ENCODE measurements at regions not wholly inside any gene's neighbourhood (a gene's known extent, or its start where the extent isn't known, plus 50 kb on each side); places are given as distances from the start of the nearest gene placed in this dataset.
"Not testable (repeated sequence)": the region's sequence is repeated elsewhere in the genome, so short reads cannot be mapped to it uniquely, and the experiment has no call there.

DNA sequence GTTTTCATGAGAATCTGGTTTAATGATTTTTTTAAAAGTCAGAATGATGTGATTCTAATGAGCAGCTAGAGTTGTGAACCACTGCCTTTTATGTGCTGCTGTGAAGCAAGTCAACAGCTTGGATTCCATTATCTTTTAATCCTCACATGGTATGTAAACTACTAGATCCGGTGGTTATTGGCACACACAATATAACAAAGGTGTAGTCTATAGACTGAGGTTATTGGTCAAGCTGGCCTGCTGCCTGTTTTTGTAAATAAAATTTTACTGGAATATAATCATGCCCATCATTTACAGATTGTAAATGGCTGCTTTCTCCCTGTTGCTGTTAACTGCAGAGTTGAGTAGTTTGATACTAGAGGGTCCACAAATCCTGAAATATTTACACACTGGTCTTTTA lies 103.1 kb downstream of the OTOL1 start:
- Histone ChIP-seq H3K4me3 (ENCODE audit: low read length in 2 of 2) (no peak overlapping the region), H3K27ac (ENCODE audit: low read depth in 2 of 2, low read length in 2 of 2) (no peak overlapping the region), H3K27me3 (ENCODE audit: control insufficient read depth in 2 of 2, insufficient read depth in 2 of 2, low read length in 2 of 2) (no peaks in the 10 kb centered on the region), H3K9ac (ENCODE audit: low read depth in 1 of 2, low read length in 2 of 2) (no peak overlapping the region), H3K4me1 (ENCODE audit: control insufficient read depth in 2 of 2, insufficient read depth in 2 of 2, low read length in 2 of 2) (no peaks in the 10 kb centered on the region), H3K9me3 (ENCODE audit: control insufficient read depth in 2 of 2, low read length in 2 of 2) (no peaks in the 10 kb centered on the region), H3K36me3 (ENCODE audit: control insufficient read depth in 2 of 2, insufficient read depth in 2 of 2, low read length in 2 of 2) (no peaks in the 10 kb centered on the region)

DNA sequence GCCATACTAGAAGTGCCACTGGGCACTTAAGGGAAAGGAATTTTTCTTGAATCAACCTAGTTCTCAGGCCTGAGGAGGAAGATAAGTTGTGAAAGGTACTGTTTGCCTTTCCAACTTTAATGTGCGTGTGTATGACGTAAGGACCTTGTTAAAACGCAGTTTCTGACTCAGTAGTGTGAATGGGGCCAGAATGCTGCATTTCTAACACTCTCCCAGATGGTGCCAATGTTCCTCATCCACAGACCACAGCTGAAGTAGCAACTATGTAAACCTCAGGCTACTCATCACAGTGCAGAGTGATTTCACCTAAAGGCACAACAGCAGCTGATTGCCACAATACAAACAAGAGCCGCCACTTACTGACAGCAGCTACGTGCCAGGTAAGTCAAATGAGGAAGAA lies 103.6 kb downstream of the OTOL1 start:
- Histone ChIP-seq H3K36me3 (ENCODE audit: control insufficient read depth in 2 of 2, insufficient read depth in 2 of 2, low read length in 2 of 2) (no peaks in the 10 kb centered on the region), H3K9ac (ENCODE audit: low read depth in 1 of 2, low read length in 2 of 2) (no peak overlapping the region), H3K27me3 (ENCODE audit: control insufficient read depth in 2 of 2, insufficient read depth in 2 of 2, low read length in 2 of 2) (no peaks in the 10 kb centered on the region), H3K27ac (ENCODE audit: low read depth in 2 of 2, low read length in 2 of 2) (no peak overlapping the region), H3K9me3 (ENCODE audit: control insufficient read depth in 2 of 2, low read length in 2 of 2) (no peaks in the 10 kb centered on the region), H3K4me1 (ENCODE audit: control insufficient read depth in 2 of 2, insufficient read depth in 2 of 2, low read length in 2 of 2) (no peaks in the 10 kb centered on the region), H3K4me3 (ENCODE audit: low read length in 2 of 2) (no peak overlapping the region)

DNA sequence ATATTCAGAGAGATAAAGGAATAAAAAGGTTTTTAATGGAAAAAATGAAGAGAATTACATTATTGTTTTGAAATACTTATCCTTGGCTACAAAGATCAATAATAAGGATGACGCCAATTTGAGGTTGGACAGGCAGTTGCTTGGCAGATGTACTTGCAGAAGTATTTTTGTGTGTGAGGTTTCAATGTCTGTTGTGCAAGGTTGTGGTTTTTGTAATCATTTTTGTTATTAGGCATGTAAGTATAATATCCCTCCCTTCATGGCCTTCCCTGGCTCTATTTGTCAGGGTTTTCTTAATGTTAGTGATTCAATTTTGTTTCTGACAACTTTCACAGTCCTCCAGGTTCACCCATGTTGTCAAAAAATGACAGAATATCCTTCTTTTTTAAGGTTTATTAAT lies 105.9 kb downstream of the OTOL1 start:
- Histone ChIP-seq H3K36me3 (ENCODE audit: control insufficient read depth in 2 of 2, insufficient read depth in 2 of 2, low read length in 2 of 2) (no peaks in the 10 kb centered on the region), H3K4me3 (ENCODE audit: low read length in 2 of 2) (no peak overlapping the region), H3K9ac (ENCODE audit: low read depth in 1 of 2, low read length in 2 of 2) (no peak overlapping the region), H3K27ac (ENCODE audit: low read depth in 2 of 2, low read length in 2 of 2) (no peak overlapping the region), H3K27me3 (ENCODE audit: control insufficient read depth in 2 of 2, insufficient read depth in 2 of 2, low read length in 2 of 2) (no peaks in the 10 kb centered on the region), H3K9me3 (ENCODE audit: control insufficient read depth in 2 of 2, low read length in 2 of 2) (no peaks in the 10 kb centered on the region), H3K4me1 (ENCODE audit: control insufficient read depth in 2 of 2, insufficient read depth in 2 of 2, low read length in 2 of 2) (no peaks in the 10 kb centered on the region)

DNA sequence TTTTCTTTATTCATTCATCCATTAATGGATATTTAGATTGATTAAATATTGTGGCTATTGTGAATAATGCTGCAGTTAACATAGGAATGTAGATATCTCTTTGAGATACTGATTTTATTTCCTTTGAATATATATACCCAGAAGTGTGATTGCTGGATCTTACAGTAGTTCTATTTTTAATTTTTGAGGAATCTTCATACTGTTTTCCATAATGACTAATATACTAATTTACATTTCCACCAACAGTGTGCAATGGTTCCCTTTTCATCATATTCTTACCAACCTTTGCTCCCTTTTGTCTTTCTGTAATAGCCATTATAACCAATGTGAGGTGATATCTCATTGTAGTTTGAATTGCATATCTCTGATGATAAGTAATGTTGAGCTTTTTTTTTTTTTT lies 106.3 kb downstream of the OTOL1 start:
- no peak overlapping the region for H3K4me3 ChIP-seq (ENCODE audit: low read length in 2 of 2)
- no peaks in the 10 kb centered on the region for H3K9me3 ChIP-seq (ENCODE audit: control insufficient read depth in 2 of 2, low read length in 2 of 2)
- H3K9ac ChIP-seq (ENCODE audit: low read depth in 1 of 2, low read length in 2 of 2): no peak overlapping the region
- no peak overlapping the region for H3K27ac ChIP-seq (ENCODE audit: low read depth in 2 of 2, low read length in 2 of 2)
- H3K4me1 ChIP-seq (ENCODE audit: control insufficient read depth in 2 of 2, insufficient read depth in 2 of 2, low read length in 2 of 2): no peaks in the 10 kb centered on the region
- no peaks in the 10 kb centered on the region for H3K36me3 ChIP-seq (ENCODE audit: control insufficient read depth in 2 of 2, insufficient read depth in 2 of 2, low read length in 2 of 2)
- no peaks in the 10 kb centered on the region for H3K27me3 ChIP-seq (ENCODE audit: control insufficient read depth in 2 of 2, insufficient read depth in 2 of 2, low read length in 2 of 2)

DNA sequence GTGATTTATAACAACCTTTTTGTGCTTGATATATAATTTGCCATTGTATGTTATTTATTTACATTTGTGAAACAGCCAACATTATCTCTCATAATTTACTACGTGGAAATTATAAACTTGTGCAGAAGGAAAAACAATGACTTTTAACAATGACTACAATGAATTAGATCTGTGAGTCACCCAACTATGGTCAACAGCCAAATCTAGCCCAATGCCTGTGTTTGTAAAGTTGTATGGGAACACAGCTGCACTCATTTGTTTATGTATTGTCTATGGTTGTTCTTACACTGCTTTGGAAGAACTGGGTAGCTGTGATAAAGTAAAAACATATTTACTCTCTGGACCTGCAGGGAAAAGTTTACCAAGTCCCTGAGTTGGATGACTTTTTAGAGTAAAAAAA lies 110.4 kb downstream of the OTOL1 start:
- Histone ChIP-seq H3K9me3 (ENCODE audit: control insufficient read depth in 2 of 2, low read length in 2 of 2) (peaks cover 0 to 2% of the 10 kb centered on the region in 2 donors), H3K9ac (ENCODE audit: low read depth in 1 of 2, low read length in 2 of 2) (no peak overlapping the region), H3K27me3 (ENCODE audit: control insufficient read depth in 2 of 2, insufficient read depth in 2 of 2, low read length in 2 of 2) (no peaks in the 10 kb centered on the region), H3K27ac (ENCODE audit: low read depth in 2 of 2, low read length in 2 of 2) (no peak overlapping the region), H3K36me3 (ENCODE audit: control insufficient read depth in 2 of 2, insufficient read depth in 2 of 2, low read length in 2 of 2) (no peaks in the 10 kb centered on the region), H3K4me1 (ENCODE audit: control insufficient read depth in 2 of 2, insufficient read depth in 2 of 2, low read length in 2 of 2) (no peaks in the 10 kb centered on the region), H3K4me3 (ENCODE audit: low read length in 2 of 2) (no peak overlapping the region)

DNA sequence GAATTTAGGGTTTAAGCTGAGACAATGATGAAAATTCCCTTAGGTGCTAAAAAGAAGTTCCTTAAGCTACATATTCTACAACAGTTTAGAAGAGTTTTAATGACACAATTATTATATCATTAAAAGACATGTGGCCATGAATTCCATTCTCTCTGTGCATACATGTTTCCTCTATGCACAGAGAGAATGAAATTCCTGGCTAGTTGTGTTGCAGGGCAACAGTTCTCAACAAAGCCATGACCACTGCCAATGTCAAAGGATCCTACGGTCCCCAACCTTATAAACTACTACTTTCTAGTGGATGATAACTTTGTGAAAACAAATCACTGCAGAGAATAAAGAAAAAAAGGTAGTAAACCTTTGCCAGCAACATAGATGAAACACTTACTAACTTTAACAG lies 122.7 kb downstream of the OTOL1 start:
- H3K4me3 ChIP-seq (ENCODE audit: low read length in 2 of 2): no peak overlapping the region
- H3K27ac ChIP-seq (ENCODE audit: low read depth in 2 of 2, low read length in 2 of 2): no peak overlapping the region
- no peaks in the 10 kb centered on the region for H3K27me3 ChIP-seq (ENCODE audit: control insufficient read depth in 2 of 2, insufficient read depth in 2 of 2, low read length in 2 of 2)
- H3K4me1 ChIP-seq (ENCODE audit: control insufficient read depth in 2 of 2, insufficient read depth in 2 of 2, low read length in 2 of 2): no peaks in the 10 kb centered on the region
- no peaks in the 10 kb centered on the region for H3K36me3 ChIP-seq (ENCODE audit: control insufficient read depth in 2 of 2, insufficient read depth in 2 of 2, low read length in 2 of 2)
- no peak overlapping the region for H3K9ac ChIP-seq (ENCODE audit: low read depth in 1 of 2, low read length in 2 of 2)
- H3K9me3 ChIP-seq (ENCODE audit: control insufficient read depth in 2 of 2, low read length in 2 of 2): no peaks in the 10 kb centered on the region

DNA sequence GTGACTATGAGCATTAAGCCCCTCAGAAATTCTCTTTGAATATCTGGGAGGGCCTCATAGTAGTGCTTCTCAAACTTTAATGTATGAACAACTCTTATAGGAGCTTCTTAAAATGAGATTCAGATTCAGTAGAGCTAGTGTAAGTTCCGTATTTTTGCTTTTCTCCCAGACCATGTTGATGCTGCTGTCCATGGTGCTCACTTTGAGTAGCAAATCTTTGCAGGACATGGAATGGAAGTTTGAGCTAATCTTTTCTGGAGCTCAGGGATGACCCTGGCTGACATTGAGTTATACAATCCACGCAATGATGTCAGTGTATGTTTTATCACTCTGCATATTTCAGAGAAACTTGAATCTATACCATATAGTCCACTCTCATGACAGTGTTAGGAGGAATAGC lies 134.2 kb downstream of the OTOL1 start:
- Histone ChIP-seq H3K27me3 (ENCODE audit: control insufficient read depth in 2 of 2, insufficient read depth in 2 of 2, low read length in 2 of 2) (no peaks in the 10 kb centered on the region), H3K9ac (ENCODE audit: low read depth in 1 of 2, low read length in 2 of 2) (no peak overlapping the region), H3K9me3 (ENCODE audit: control insufficient read depth in 2 of 2, low read length in 2 of 2) (no peaks in the 10 kb centered on the region), H3K36me3 (ENCODE audit: control insufficient read depth in 2 of 2, insufficient read depth in 2 of 2, low read length in 2 of 2) (no peaks in the 10 kb centered on the region), H3K4me3 (ENCODE audit: low read length in 2 of 2) (no peak overlapping the region), H3K4me1 (ENCODE audit: control insufficient read depth in 2 of 2, insufficient read depth in 2 of 2, low read length in 2 of 2) (no peaks in the 10 kb centered on the region), H3K27ac (ENCODE audit: low read depth in 2 of 2, low read length in 2 of 2) (no peak overlapping the region)

DNA sequence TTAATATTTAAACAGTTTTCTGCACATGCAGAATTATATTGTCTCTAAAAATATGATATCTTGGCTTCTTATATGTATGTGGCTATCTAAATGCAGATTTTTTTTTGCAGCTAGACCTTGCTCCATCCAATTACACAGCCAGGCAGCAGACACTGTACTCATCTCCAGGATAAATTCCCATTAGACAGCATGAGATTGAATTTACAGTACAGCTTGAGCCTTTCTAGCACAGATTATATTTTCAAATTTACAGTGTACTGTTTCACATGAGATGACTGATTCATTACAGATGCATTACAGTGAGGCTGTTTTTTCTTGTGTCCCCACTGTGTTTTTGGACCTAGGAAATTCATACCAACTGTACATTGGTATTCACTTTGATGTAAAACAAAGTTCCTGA lies 134.9 kb downstream of the OTOL1 start:
- no peak overlapping the region for H3K27ac ChIP-seq (ENCODE audit: low read depth in 2 of 2, low read length in 2 of 2)
- H3K27me3 ChIP-seq (ENCODE audit: control insufficient read depth in 2 of 2, insufficient read depth in 2 of 2, low read length in 2 of 2): no peaks in the 10 kb centered on the region
- H3K9me3 ChIP-seq (ENCODE audit: control insufficient read depth in 2 of 2, low read length in 2 of 2): no peaks in the 10 kb centered on the region
- H3K4me3 ChIP-seq (ENCODE audit: low read length in 2 of 2): no peak overlapping the region
- H3K4me1 ChIP-seq (ENCODE audit: control insufficient read depth in 2 of 2, insufficient read depth in 2 of 2, low read length in 2 of 2): no peaks in the 10 kb centered on the region
- H3K36me3 ChIP-seq (ENCODE audit: control insufficient read depth in 2 of 2, insufficient read depth in 2 of 2, low read length in 2 of 2): no peaks in the 10 kb centered on the region
- no peak overlapping the region for H3K9ac ChIP-seq (ENCODE audit: low read depth in 1 of 2, low read length in 2 of 2)

DNA sequence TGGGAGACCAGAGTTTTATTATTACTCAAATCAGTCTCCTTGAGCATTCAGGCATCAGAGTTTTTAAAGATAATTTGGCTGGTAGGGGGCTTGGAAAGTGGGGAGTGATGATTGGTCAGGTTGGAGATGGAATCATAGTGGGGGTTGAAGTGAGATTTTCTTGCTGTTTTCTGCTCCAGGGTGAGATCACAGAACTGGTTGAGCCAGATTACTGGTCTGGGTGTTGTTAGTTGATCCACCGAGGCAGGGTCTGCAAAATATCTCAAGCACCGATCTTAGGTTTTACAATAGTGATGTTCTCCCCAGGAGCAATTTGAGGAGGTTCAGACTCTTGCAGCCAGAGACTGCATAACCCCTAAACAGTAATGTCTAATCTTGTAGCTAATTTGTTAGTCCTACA lies 141.0 kb downstream of the OTOL1 start:
- Histone ChIP-seq H3K4me3 (ENCODE audit: low read length in 2 of 2) (no peak overlapping the region), H3K36me3 (ENCODE audit: control insufficient read depth in 2 of 2, insufficient read depth in 2 of 2, low read length in 2 of 2) (no peaks in the 10 kb centered on the region), H3K9ac (ENCODE audit: low read depth in 1 of 2, low read length in 2 of 2) (no peak overlapping the region), H3K27me3 (ENCODE audit: control insufficient read depth in 2 of 2, insufficient read depth in 2 of 2, low read length in 2 of 2) (no peaks in the 10 kb centered on the region), H3K27ac (ENCODE audit: low read depth in 2 of 2, low read length in 2 of 2) (no peak overlapping the region), H3K9me3 (ENCODE audit: control insufficient read depth in 2 of 2, low read length in 2 of 2) (no peaks in the 10 kb centered on the region), H3K4me1 (ENCODE audit: control insufficient read depth in 2 of 2, insufficient read depth in 2 of 2, low read length in 2 of 2) (no peaks in the 10 kb centered on the region)

DNA sequence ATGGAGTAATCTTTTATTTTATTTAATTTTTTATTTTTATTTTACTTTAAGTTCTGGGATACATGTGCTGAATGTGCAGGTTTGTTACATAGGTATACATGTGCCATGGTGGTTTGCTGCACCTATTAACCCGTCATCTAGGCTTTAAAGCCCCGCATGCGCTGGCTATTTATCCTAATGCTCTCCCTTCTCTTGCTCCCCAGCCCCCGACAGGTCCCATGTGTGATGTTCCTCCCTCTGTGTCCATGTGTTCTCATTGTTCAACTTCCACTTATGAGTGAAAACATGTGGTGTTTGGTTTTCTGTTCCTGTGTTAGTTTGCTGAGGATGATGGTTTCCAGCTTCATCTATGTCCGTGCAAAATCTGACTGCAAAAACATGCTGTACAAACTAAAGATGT lies 142.5 kb downstream of the OTOL1 start:
- H3K4me1 ChIP-seq (ENCODE audit: control insufficient read depth in 2 of 2, insufficient read depth in 2 of 2, low read length in 2 of 2); H3K36me3 ChIP-seq (ENCODE audit: control insufficient read depth in 2 of 2, insufficient read depth in 2 of 2, low read length in 2 of 2); H3K9ac ChIP-seq (ENCODE audit: low read depth in 1 of 2, low read length in 2 of 2); H3K9me3 ChIP-seq (ENCODE audit: control insufficient read depth in 2 of 2, low read length in 2 of 2); H3K4me3 ChIP-seq (ENCODE audit: low read length in 2 of 2); H3K27me3 ChIP-seq (ENCODE audit: control insufficient read depth in 2 of 2, insufficient read depth in 2 of 2, low read length in 2 of 2); H3K27ac ChIP-seq (ENCODE audit: low read depth in 2 of 2, low read length in 2 of 2): not testable (repeated sequence)

DNA sequence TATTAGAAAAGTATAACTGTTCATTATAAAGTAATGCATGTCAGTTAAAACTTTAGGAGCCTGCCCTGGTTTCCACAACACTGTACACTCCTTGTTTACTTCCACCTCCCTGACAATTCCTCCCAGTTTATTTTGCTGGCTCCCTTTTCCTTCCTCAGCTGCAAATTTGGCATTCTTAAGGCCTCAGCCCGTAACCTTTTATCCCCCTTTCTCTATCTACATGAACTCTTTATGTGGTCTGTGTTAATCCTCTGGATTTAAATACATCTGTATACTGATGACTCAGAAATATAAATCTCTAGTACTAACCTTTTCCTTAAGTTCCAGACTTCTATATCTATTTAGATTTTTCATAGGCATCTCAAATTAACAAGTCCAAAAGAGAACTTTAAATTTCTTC lies 143.6 kb downstream of the OTOL1 start:
- Histone ChIP-seq H3K27me3 (ENCODE audit: control insufficient read depth in 2 of 2, insufficient read depth in 2 of 2, low read length in 2 of 2) (no peaks in the 10 kb centered on the region), H3K27ac (ENCODE audit: low read depth in 2 of 2, low read length in 2 of 2) (no peak overlapping the region), H3K9me3 (ENCODE audit: control insufficient read depth in 2 of 2, low read length in 2 of 2) (no peaks in the 10 kb centered on the region), H3K36me3 (ENCODE audit: control insufficient read depth in 2 of 2, insufficient read depth in 2 of 2, low read length in 2 of 2) (no peaks in the 10 kb centered on the region), H3K4me1 (ENCODE audit: control insufficient read depth in 2 of 2, insufficient read depth in 2 of 2, low read length in 2 of 2) (no peaks in the 10 kb centered on the region), H3K4me3 (ENCODE audit: low read length in 2 of 2) (no peak overlapping the region), H3K9ac (ENCODE audit: low read depth in 1 of 2, low read length in 2 of 2) (no peak overlapping the region)
